CD8-positive, alpha-beta memory T cell (primary cell): ENCODE measurements at regions not wholly inside any gene's neighbourhood (a gene's known extent, or its start where the extent isn't known, plus 50 kb on each side); places are given as distances from the start of the nearest gene placed in this dataset.

Experiments
- CTCF ChIA-PET: fragments of 350-600 bp; sonication (Branson Sonifier 250); formaldehyde crosslinking; loops from one replicate; lab custom pipeline; 2021; ENCODE audit warnings: antibody characterized with exemption; lab: Charles Lee
- POLR2A ChIA-PET: fragments of 350-600 bp; sonication (Branson Sonifier 250); formaldehyde crosslinking; loops from one replicate; lab custom pipeline; 2021; ENCODE audit warnings: antibody characterized with exemption; lab: Charles Lee
- DNase-seq, 5 donors: peaks; one replicate each; pipeline versions ENCODE4 v3.0.0 to v3.0.0-alpha.2; 2020 to 2022; ENCODE audit warnings: mixed read lengths in 1 of 5
- H3K27ac ChIP-seq: one replicate; pipeline ENCODE4 v1.7.0; 2013; ENCODE audit warnings: low read depth, mild to moderate bottlenecking, low read length, moderate library complexity
- H3K27me3 ChIP-seq: 2 replicates; pipeline ENCODE4 v1.7.0; 2013; ENCODE audit warnings: low read length, mild to moderate bottlenecking; ENCODE audit not compliant: insufficient read depth, poor library complexity, severe bottlenecking
- H3K36me3 ChIP-seq: 2 replicates; pipeline ENCODE4 v1.7.0; 2013; ENCODE audit warnings: mild to moderate bottlenecking, low read length, moderate library complexity; ENCODE audit not compliant: insufficient read depth
- H3K4me1 ChIP-seq: 2 replicates; pipeline ENCODE4 v1.7.0; 2013; ENCODE audit warnings: mild to moderate bottlenecking, low read length, moderate library complexity; ENCODE audit not compliant: insufficient read depth
- H3K4me3 ChIP-seq: 2 replicates; pipeline ENCODE4 v1.7.0; 2013; ENCODE audit warnings: mild to moderate bottlenecking, low read length
- H3K9me3 ChIP-seq: 2 replicates; pipeline ENCODE4 v1.7.0; 2013; ENCODE audit warnings: mild to moderate bottlenecking, low read length
- H3K27ac Mint-ChIP-seq, 8 donors: one replicate each; pipeline ENCODE4 v1.8.0; 2020 to 2021; ENCODE audit warnings: mixed read lengths in 8 of 8, mild to moderate bottlenecking in 6 of 8, inconsistent platforms in 3 of 8, moderate library complexity in 3 of 8
- H3K27me3 Mint-ChIP-seq, 2 donors: one replicate each; pipeline ENCODE4 v1.8.0; 2020 to 2021; ENCODE audit warnings: mixed read lengths in 2 of 2, mild to moderate bottlenecking in 1 of 2, moderate library complexity in 1 of 2
- H3K36me3 Mint-ChIP-seq, 3 donors: one replicate each; pipeline ENCODE4 v1.8.0; 2020 to 2021; ENCODE audit warnings: mixed read lengths in 3 of 3, inconsistent platforms in 1 of 3, mild to moderate bottlenecking in 1 of 3
- H3K4me1 Mint-ChIP-seq, 3 donors: one replicate each; pipeline ENCODE4 v1.8.0; 2020 to 2021; ENCODE audit warnings: mixed read lengths in 3 of 3, inconsistent platforms in 1 of 3, mild to moderate bottlenecking in 1 of 3
- H3K4me3 Mint-ChIP-seq, 7 donors: one replicate each; pipeline ENCODE4 v1.8.0; 2020 to 2021; ENCODE audit warnings: mixed read lengths in 7 of 7, mild to moderate bottlenecking in 6 of 7, moderate library complexity in 4 of 7, inconsistent platforms in 2 of 7
- H3K9me3 Mint-ChIP-seq, 5 donors: one replicate each; pipeline ENCODE4 v1.8.0; 2020 to 2022; ENCODE audit warnings: mixed read lengths in 5 of 5, mild to moderate bottlenecking in 3 of 5, moderate library complexity in 2 of 5, inconsistent platforms in 1 of 5

DNA sequence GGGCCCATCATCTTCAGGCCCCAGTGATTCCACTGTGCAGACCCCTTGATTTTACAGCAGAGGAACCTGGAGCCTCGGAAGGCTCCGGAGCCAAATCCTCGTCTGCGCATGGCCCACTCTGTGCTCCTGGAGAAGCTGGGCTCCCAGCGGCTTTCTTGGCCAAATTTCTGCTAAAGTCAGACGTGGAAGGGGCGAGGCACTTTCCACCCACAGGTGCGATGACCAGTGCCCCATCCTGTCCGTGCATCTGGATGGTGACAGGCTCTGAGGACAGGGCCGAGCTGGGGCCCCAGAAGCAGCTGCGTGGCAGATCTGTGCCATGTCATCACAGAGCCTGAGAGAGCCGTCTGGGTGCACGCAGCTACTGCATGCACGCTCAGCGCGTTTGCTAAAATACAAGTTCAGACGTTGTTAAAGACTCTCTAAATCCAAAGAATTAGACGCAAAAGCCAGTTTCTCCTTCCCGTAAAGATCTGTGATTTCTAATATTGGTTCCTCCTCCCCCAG lies 57.2 kb downstream of the JAKMIP3 start:
- POLR2A ChIA-PET = no interaction called here
- H3K4me3 Mint-ChIP-seq = no peak overlapping the region

DNA sequence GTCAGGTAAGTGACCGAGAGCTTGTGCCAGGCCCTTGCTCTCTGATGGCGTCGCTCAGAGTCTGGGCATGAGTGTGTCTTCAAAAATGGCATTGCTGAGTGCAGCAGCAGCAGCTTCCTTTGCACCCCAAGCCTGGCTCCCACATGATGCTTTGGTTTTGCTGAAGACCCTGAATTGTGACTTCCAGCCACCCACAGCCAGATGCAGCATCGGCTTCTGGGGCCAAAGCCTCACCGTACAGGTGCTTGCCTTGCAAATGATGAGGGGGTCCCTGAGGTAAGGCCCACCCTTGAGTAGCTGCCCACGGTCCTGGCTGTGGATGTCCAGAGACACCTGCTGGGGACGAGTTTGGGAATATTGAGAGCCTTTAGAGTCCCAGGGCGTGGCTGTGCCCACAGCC lies 57.9 kb downstream of the JAKMIP3 start:
- Mint-ChIP-seq H3K27me3 (peaks cover 6 to 8% of the 10 kb centered on the region in 2 donors), H3K36me3 (no peaks in the 10 kb centered on the region), H3K4me3 (no peak overlapping the region), H3K4me1 (no peaks in the 10 kb centered on the region), H3K9me3 (peaks cover 4 to 11% (median 6%) of the 10 kb centered on the region in 5 donors), H3K27ac (peak overlapping the region in 1 of 8 donors; percentile 52)
- peak in 1 of 5 donors; percentile 15 for DNase-seq
- CTCF ChIA-PET = interaction anchor here (1.1 kb wide), 1 partner anchor 18 kb away, joined by 3 read pairs; no protein-coding TSS in a partner anchor
- Histone ChIP-seq H3K27me3 (no peaks in the 10 kb centered on the region), H3K27ac (no peak overlapping the region), H3K36me3 (no peaks in the 10 kb centered on the region), H3K4me3 (no peak overlapping the region), H3K9me3 (no peaks in the 10 kb centered on the region), H3K4me1 (no peaks in the 10 kb centered on the region)
- POLR2A ChIA-PET = no interaction called here

More for the DNA sequence above, 57.2 kb downstream of the JAKMIP3 start:
- no peak overlapping the region for H3K4me3 ChIP-seq
- H3K4me1 ChIP-seq = no peaks in the 10 kb centered on the region
- peaks cover 4 to 8% of the 10 kb centered on the region in 2 donors for H3K27me3 Mint-ChIP-seq
- no peaks in the 10 kb centered on the region for H3K4me1 Mint-ChIP-seq
- H3K36me3 ChIP-seq = no peaks in the 10 kb centered on the region
- H3K27ac ChIP-seq = no peak overlapping the region
- H3K36me3 Mint-ChIP-seq = no peaks in the 10 kb centered on the region
- peak in 1 of 5 donors; percentile 13 for DNase-seq
- CTCF ChIA-PET = interaction anchor here (1.1 kb wide), 1 partner anchor 19 kb away, joined by 3 read pairs; no protein-coding TSS in a partner anchor
- H3K27ac Mint-ChIP-seq = no peak overlapping the region
- no peaks in the 10 kb centered on the region for H3K9me3 ChIP-seq
- H3K9me3 Mint-ChIP-seq = peaks cover 0 to 5% (median 2%) of the 10 kb centered on the region in 5 donors
- H3K27me3 ChIP-seq = no peaks in the 10 kb centered on the region

DNA sequence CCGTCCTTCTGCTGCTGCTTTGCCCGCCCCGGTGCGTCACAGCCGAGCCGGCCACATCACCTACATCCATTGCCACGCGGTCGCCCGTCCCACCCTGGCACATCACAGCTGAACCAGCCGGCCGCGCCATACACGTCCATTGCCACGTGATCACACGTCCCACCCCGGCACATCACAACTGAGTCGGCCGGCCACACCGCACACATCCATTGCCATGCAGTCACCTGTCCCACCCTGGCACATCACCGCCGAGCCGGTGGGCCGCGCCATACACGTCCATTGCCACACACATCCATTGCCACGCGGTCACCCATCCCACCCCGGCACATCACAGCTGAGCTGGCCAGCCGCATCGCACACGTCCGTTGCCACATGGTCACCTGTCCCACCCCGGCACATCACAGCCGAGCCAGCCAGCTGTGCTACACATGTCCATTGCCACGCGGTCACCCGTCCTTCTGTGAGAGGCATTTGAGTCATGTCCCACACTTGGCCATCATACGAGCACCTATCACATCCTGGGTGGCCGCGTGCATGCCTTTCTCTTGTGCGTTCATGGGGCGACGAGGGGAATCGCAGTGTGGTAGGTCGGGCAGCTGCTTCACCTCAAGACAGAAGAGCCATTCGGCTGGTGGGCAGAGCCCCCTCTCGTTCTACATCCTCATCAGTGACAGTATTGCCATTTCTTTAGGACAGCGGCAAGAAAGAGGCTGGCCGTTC lies 58.6 kb downstream of the JAKMIP3 start:
- POLR2A ChIA-PET = no interaction called here
- Mint-ChIP-seq H3K9me3 (peaks cover 4 to 11% (median 10%) of the 10 kb centered on the region in 5 donors), H3K4me3 (no peak overlapping the region), H3K4me1 (no peaks in the 10 kb centered on the region), H3K27me3 (peaks cover 10 to 11% of the 10 kb centered on the region in 2 donors), H3K36me3 (no peaks in the 10 kb centered on the region), H3K27ac (no peak overlapping the region)
- H3K27me3 ChIP-seq = no peaks in the 10 kb centered on the region
- no peaks in the 10 kb centered on the region for H3K4me1 ChIP-seq
- no peak overlapping the region for H3K4me3 ChIP-seq
- H3K27ac ChIP-seq = no peak overlapping the region
- CTCF ChIA-PET = no interaction called here
- H3K9me3 ChIP-seq = no peaks in the 10 kb centered on the region
- peak in 1 of 5 donors; percentile 39 for DNase-seq
- no peaks in the 10 kb centered on the region for H3K36me3 ChIP-seq

GRCh38 chr10:132129431-132129830 lies 57.3 kb upstream of the DPYSL4 start:
- H3K4me3 ChIP-seq = no peak overlapping the region
- no peaks in the 10 kb centered on the region for H3K4me1 ChIP-seq
- POLR2A ChIA-PET = no interaction called here
- DNase-seq = no peak
- H3K27me3 ChIP-seq = no peaks in the 10 kb centered on the region
- Mint-ChIP-seq H3K4me1 (no peaks in the 10 kb centered on the region), H3K27me3 (peaks cover 10 to 33% of the 10 kb centered on the region in 2 donors), H3K9me3 (peaks cover 4 to 11% (median 10%) of the 10 kb centered on the region in 5 donors), H3K36me3 (no peaks in the 10 kb centered on the region), H3K27ac (no peak overlapping the region), H3K4me3 (no peak overlapping the region)
- no peaks in the 10 kb centered on the region for H3K36me3 ChIP-seq
- CTCF ChIA-PET = no interaction called here
- no peak overlapping the region for H3K27ac ChIP-seq
- no peaks in the 10 kb centered on the region for H3K9me3 ChIP-seq

DNA sequence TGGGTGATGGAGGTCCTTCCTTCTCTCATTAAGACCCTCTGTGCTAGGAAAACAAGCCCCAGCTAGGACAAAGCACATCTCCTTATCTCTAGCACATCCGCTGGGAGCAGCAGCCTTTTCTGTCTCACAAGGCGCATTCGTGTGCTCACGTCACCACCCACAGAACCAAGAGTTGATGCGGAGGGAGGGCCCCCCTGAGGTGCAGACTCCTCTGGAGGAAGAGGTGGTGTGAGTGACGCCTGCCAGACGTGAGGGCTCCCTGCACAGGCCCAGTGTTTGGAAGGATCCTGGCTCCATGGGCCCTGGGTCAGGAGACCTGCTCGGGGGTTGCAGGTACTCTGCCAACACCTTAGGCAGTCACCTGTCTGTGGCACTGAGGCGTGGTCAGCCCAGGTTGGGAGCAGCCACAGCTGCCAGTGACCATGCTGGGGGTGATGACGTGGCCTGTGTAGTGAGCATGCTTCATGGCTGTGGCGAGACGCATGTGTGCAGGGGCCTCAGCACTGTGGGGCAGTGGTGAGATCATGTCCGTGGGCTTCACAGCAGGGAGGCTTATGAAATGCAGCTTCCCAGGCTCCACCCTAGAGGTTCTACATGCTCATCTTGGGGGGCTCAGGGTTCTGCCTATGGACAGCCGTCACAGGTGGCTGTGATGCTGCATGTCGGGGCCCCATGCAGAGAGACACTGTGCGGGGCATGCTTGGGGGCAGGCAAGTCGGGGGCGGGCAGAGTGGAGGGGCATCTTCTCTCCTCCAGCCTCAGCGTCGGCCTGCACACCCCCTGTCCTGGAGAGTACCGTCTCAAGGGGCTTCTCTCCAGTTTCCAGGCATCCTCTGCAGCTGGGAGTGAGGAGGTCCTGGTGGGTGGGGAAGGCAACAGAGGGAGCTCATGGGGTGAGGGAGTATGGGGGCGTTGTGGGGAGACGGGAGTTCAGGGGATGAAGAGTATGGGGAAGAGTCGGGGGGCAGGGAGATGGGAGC lies 56.2 kb upstream of the DPYSL4 start:
- no peaks in the 10 kb centered on the region for H3K27me3 ChIP-seq
- Mint-ChIP-seq H3K4me3 (no peak overlapping the region), H3K27ac (no peak overlapping the region), H3K4me1 (no peaks in the 10 kb centered on the region), H3K9me3 (peaks cover 4 to 11% (median 10%) of the 10 kb centered on the region in 5 donors), H3K36me3 (no peaks in the 10 kb centered on the region), H3K27me3 (peaks cover 8 to 33% of the 10 kb centered on the region in 2 donors)
- no peak overlapping the region for H3K4me3 ChIP-seq
- ChIA-PET POLR2A (no interaction called here), CTCF (no interaction called here)
- no peaks in the 10 kb centered on the region for H3K36me3 ChIP-seq
- DNase-seq = peak in 1 of 5 donors; percentile 32
- H3K9me3 ChIP-seq = no peaks in the 10 kb centered on the region
- no peaks in the 10 kb centered on the region for H3K4me1 ChIP-seq
- no peak overlapping the region for H3K27ac ChIP-seq

GRCh38 chr10:132131581-132132420 lies 54.9 kb upstream of the DPYSL4 start:
- no peaks in the 10 kb centered on the region for H3K27me3 ChIP-seq
- H3K4me1 ChIP-seq = no peaks in the 10 kb centered on the region
- H3K36me3 ChIP-seq = no peaks in the 10 kb centered on the region
- H3K27ac Mint-ChIP-seq = no peak overlapping the region
- no peak overlapping the region for H3K27ac ChIP-seq
- no peak overlapping the region for H3K4me3 ChIP-seq
- H3K9me3 ChIP-seq = no peaks in the 10 kb centered on the region
- H3K4me1 Mint-ChIP-seq = no peaks in the 10 kb centered on the region
- peaks cover 4 to 11% (median 10%) of the 10 kb centered on the region in 5 donors for H3K9me3 Mint-ChIP-seq
- H3K27me3 Mint-ChIP-seq = peaks cover 8 to 33% of the 10 kb centered on the region in 2 donors
- H3K36me3 Mint-ChIP-seq = no peaks in the 10 kb centered on the region
- POLR2A ChIA-PET = no interaction called here
- DNase-seq = peak in 1 of 5 donors; percentile 18
- no peak overlapping the region for H3K4me3 Mint-ChIP-seq
- CTCF ChIA-PET = interaction anchor here (1.1 kb wide), 1 partner anchor 10 kb away, joined by 4 read pairs; no protein-coding TSS in a partner anchor

DNA sequence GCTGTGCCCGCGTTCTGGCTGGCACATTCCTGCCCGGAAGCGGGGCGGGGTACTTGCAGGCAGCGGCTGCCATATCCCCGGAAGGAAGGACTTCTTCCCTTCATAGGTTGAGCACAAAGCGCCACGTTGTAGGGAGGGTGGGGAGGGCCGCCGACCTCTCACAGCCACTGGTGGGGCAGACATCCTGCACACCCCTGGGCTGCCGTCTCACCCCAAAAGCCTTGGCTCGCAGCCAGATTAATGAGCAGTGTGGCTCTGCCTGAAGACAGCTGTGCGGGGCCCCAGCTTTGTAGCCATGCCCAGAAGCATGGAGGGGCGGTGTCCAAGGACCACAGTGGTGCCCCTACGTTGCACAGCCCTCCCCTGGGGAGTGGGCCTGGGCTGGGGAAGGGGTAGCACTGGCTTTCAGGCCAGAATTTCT lies 54.3 kb upstream of the DPYSL4 start:
- Histone ChIP-seq H3K36me3 (no peaks in the 10 kb centered on the region), H3K27ac (no peak overlapping the region), H3K4me1 (no peaks in the 10 kb centered on the region), H3K4me3 (no peak overlapping the region), H3K27me3 (no peaks in the 10 kb centered on the region), H3K9me3 (no peaks in the 10 kb centered on the region)
- H3K9me3 Mint-ChIP-seq = peaks cover 4 to 11% (median 8%) of the 10 kb centered on the region in 5 donors
- H3K27me3 Mint-ChIP-seq = peaks cover 8 to 33% of the 10 kb centered on the region in 2 donors
- no peak overlapping the region for H3K27ac Mint-ChIP-seq
- no peak overlapping the region for H3K4me3 Mint-ChIP-seq
- no peaks in the 10 kb centered on the region for H3K36me3 Mint-ChIP-seq
- no peaks in the 10 kb centered on the region for H3K4me1 Mint-ChIP-seq
- peak in 1 of 5 donors; percentile 39 for DNase-seq
- ChIA-PET POLR2A (no interaction called here), CTCF (interaction anchor here (1.1 kb wide), 1 partner anchor 10 kb away, joined by 4 read pairs; no protein-coding TSS in a partner anchor)
